H9 (cell line): ENCODE measurements at regions not wholly inside any gene's neighbourhood (a gene's known extent, or its start where the extent isn't known, plus 50 kb on each side); places are given as distances from the start of the nearest gene placed in this dataset.
"Not testable (repeated sequence)": the region's sequence is repeated elsewhere in the genome, so short reads cannot be mapped to it uniquely, and the experiment has no call there.

Experiments
- DNase-seq: peaks from one replicate; pipeline ENCODE4 v3.0.0-alpha.2; 2017
- H2AFZ ChIP-seq: one replicate; pipeline ENCODE4 v1.6.1; 2013; ENCODE audit warnings: mild to moderate bottlenecking, low read length, control low read depth, moderate library complexity
- H2AK5ac ChIP-seq: 2 replicates; pipeline ENCODE4 v1.6.1; 2013; ENCODE audit warnings: low read length, control low read depth, mixed read lengths; ENCODE audit not compliant: insufficient read length
- H2BK120ac ChIP-seq: one replicate; pipeline ENCODE4 v1.6.1; 2013; ENCODE audit warnings: low read depth, mild to moderate bottlenecking, low read length, control low read depth, inconsistent platforms; ENCODE audit not compliant: poor library complexity, severe bottlenecking
- H2BK12ac ChIP-seq: 2 replicates; pipeline ENCODE4 v1.6.1; 2013; ENCODE audit warnings: low read length, control low read depth, mixed read lengths, low read depth; ENCODE audit not compliant: insufficient read length
- H2BK15ac ChIP-seq: 2 replicates; pipeline ENCODE4 v1.6.1; 2013; ENCODE audit warnings: low read depth, low read length, control low read depth
- H2BK20ac ChIP-seq: one replicate; pipeline ENCODE4 v1.6.1; 2013; ENCODE audit warnings: low read depth, mild to moderate bottlenecking, low read length, control low read depth, inconsistent platforms; ENCODE audit not compliant: poor library complexity, severe bottlenecking
- H2BK5ac ChIP-seq: 2 replicates; pipeline ENCODE4 v1.6.1; 2013; ENCODE audit warnings: low read length, control low read depth, mixed read lengths; ENCODE audit not compliant: insufficient read length
- H3K14ac ChIP-seq: 2 replicates; pipeline ENCODE4 v1.6.1; 2013; ENCODE audit warnings: low read length, control low read depth; ENCODE audit not compliant: insufficient read depth
- H3K18ac ChIP-seq: 2 replicates; pipeline ENCODE4 v1.6.1; 2013; ENCODE audit warnings: low read depth, mild to moderate bottlenecking, mixed read lengths, low read length, control low read depth; ENCODE audit not compliant: insufficient read length
- H3K23ac ChIP-seq: 2 replicates; pipeline ENCODE4 v1.6.1; 2013; ENCODE audit warnings: low read length, control low read depth, mixed read lengths, low read depth; ENCODE audit not compliant: insufficient read length
- H3K23me2 ChIP-seq: 2 replicates; pipeline ENCODE4 v1.6.1; 2013; ENCODE audit warnings: low read depth, mild to moderate bottlenecking, mixed read lengths, low read length, control low read depth; ENCODE audit not compliant: insufficient read length, poor library complexity, severe bottlenecking
- H3K27ac ChIP-seq: 2 replicates; pipeline ENCODE4 v1.5.1; 2013; ENCODE audit warnings: low read length, control low read depth, mixed read lengths, low read depth; ENCODE audit not compliant: insufficient read length
- H3K27me3 ChIP-seq: 2 replicates; pipeline ENCODE4 v1.6.1; 2013; ENCODE audit warnings: low read length, control low read depth, inconsistent platforms; ENCODE audit not compliant: insufficient read depth
- H3K4ac ChIP-seq: 2 replicates; pipeline ENCODE4 v1.6.1; 2013; ENCODE audit warnings: low read depth, mild to moderate bottlenecking, control low read depth, inconsistent platforms, low read length, moderate library complexity
- H3K4me1 ChIP-seq: 2 replicates; pipeline ENCODE4 v1.6.1; 2013; ENCODE audit warnings: low read length, control low read depth, inconsistent platforms; ENCODE audit not compliant: insufficient read depth
- H3K4me2 ChIP-seq: 2 replicates; pipeline ENCODE4 v1.6.1; 2013; ENCODE audit warnings: low read length, control low read depth, mixed read lengths; ENCODE audit not compliant: insufficient read length, insufficient read depth
- H3K56ac ChIP-seq: 2 replicates; pipeline ENCODE4 v1.6.1; 2013; ENCODE audit warnings: low read depth, mild to moderate bottlenecking, mixed read lengths, low read length, control low read depth; ENCODE audit not compliant: insufficient read length
- H3K79me1 ChIP-seq: 2 replicates; pipeline ENCODE4 v1.6.1; 2013; ENCODE audit warnings: low read depth, mild to moderate bottlenecking, moderate library complexity, low read length, control low read depth, inconsistent platforms; ENCODE audit not compliant: insufficient read depth, poor library complexity, severe bottlenecking
- H3K79me2 ChIP-seq: 2 replicates; pipeline ENCODE4 v1.6.1; 2013; ENCODE audit warnings: low read length, control low read depth, inconsistent platforms; ENCODE audit not compliant: insufficient read depth
- H3K9ac ChIP-seq: 2 replicates; pipeline ENCODE4 v1.6.1; 2013; ENCODE audit warnings: low read length, control low read depth, mixed read lengths; ENCODE audit not compliant: insufficient read length; ENCODE audit errors: extremely low read depth
- H3K9me3 ChIP-seq: one replicate; pipeline ENCODE4 v1.6.1; 2013; ENCODE audit warnings: low read depth, low read length, inconsistent platforms; ENCODE audit not compliant: control insufficient read depth
- H3T11ph ChIP-seq: one replicate; pipeline ENCODE4 v1.6.1; 2013; ENCODE audit warnings: mild to moderate bottlenecking, low read length, control low read depth, inconsistent platforms
- H4K20me1 ChIP-seq: one replicate; pipeline ENCODE4 v1.6.1; 2013; ENCODE audit not compliant: control insufficient read depth, insufficient read length, insufficient read depth
- H4K5ac ChIP-seq: 2 replicates; pipeline ENCODE4 v1.6.1; 2013; ENCODE audit warnings: low read depth, mild to moderate bottlenecking, mixed read lengths, low read length, control low read depth; ENCODE audit not compliant: insufficient read length
- H4K8ac ChIP-seq: replicated peaks from 2 replicates; pipeline ENCODE4 v1.6.1; 2013; ENCODE audit warnings: low read length, control low read depth, mixed read lengths, low read depth; ENCODE audit not compliant: insufficient read length
- H4K91ac ChIP-seq: 2 replicates; pipeline ENCODE4 v1.6.1; 2013; ENCODE audit warnings: low read depth, mild to moderate bottlenecking, moderate library complexity, mixed read lengths, low read length, control low read depth; ENCODE audit not compliant: insufficient read length
- H3K27ac Mint-ChIP-seq, 3 experiments: 2 replicates in 2 of 3; 3 replicates in 1 of 3; pipeline ENCODE4 v1.8.0; 2020 to 2021; ENCODE audit warnings: mixed read lengths in 3 of 3, mild to moderate bottlenecking in 1 of 3, moderate library complexity in 1 of 3
- H3K27me3 Mint-ChIP-seq: 2 replicates; pipeline ENCODE4 v1.8.0; 2021; ENCODE audit warnings: low read depth, mild to moderate bottlenecking, moderate library complexity, mixed read lengths
- H3K36me3 Mint-ChIP-seq, 3 experiments: 2 replicates in 2 of 3; 3 replicates in 1 of 3; pipeline ENCODE4 v1.8.0; 2020 to 2021; ENCODE audit warnings: low read depth in 3 of 3, mixed read lengths in 3 of 3; ENCODE audit not compliant: insufficient read depth in 1 of 3
- H3K4me1 Mint-ChIP-seq, 2 experiments: 2 replicates each; pipeline ENCODE4 v1.8.0; 2020; ENCODE audit warnings: mixed read lengths in 2 of 2
- H3K4me3 Mint-ChIP-seq, 2 experiments: 2 replicates in 1 of 2; 3 replicates in 1 of 2; pipeline ENCODE4 v1.8.0; 2020 to 2021; ENCODE audit warnings: mild to moderate bottlenecking in 2 of 2, mixed read lengths in 2 of 2, moderate library complexity in 1 of 2
- H3K9me3 Mint-ChIP-seq, 2 experiments: 2 replicates in 1 of 2; 3 replicates in 1 of 2; pipeline ENCODE4 v1.8.0; 2020; ENCODE audit warnings: mild to moderate bottlenecking in 2 of 2, mixed read lengths in 2 of 2, moderate library complexity in 1 of 2
- CTCF ChIP-seq: fragments of 200-600 bp; sonication (generic); conservative IDR thresholded peaks from 3 replicates; pipeline ENCODE4 v1.8.0; 2021; ENCODE audit warnings: antibody characterized with exemption, mild to moderate bottlenecking
- WGBS: extraction: QIAGEN DNeasy Blood & Tissue Kit; methylation state at CpG from one replicate; pipeline ENCODE4 v1.1.7; 2013; ENCODE audit warnings: missing lambda C conversion rate, low lambda C conversion rate, mixed read lengths; ENCODE audit not compliant: insufficient read length; ENCODE audit errors: extremely low coverage; 5-methylcytosine and 5-hydroxymethylcytosine counted together

GRCh38 chr11:46207270-46207669 is 70.2 kb upstream of the CREB3L1 start:
- Mint-ChIP-seq H3K4me3 (no peak overlapping the region), H3K27me3 (peaks cover 6% of the 10 kb centered on the region), H3K36me3 (no peaks in the 10 kb centered on the region; a peak in 1 of 7 replicates), H3K4me1 (peaks cover 20 to 21% of the 10 kb centered on the region in 2 experiments), H3K9me3 (peaks cover 0 to 3% of the 10 kb centered on the region in 2 experiments; a peak in 1 of 5 replicates), H3K27ac (no peak overlapping the region)
- H3K14ac ChIP-seq, result no peak overlapping the region
- H3T11ph ChIP-seq, result no peak overlapping the region
- no peak overlapping the region for H2BK20ac ChIP-seq
- no peak overlapping the region for H3K4me2 ChIP-seq
- H2AK5ac ChIP-seq, result no peak overlapping the region
- TF ChIP-seq CTCF, result no peak
- DNase-seq, result no peak
- no peaks in the 10 kb centered on the region for H4K20me1 ChIP-seq
- H3K23me2 ChIP-seq, result no peaks in the 10 kb centered on the region
- no peak overlapping the region for H2BK5ac ChIP-seq
- no peaks in the 10 kb centered on the region for H3K79me1 ChIP-seq
- no peak overlapping the region for H3K4ac ChIP-seq
- H3K18ac ChIP-seq, result no peak overlapping the region
- H4K8ac ChIP-seq, result no peak overlapping the region
- H4K5ac ChIP-seq, result no peak overlapping the region
- no CpG with 5 or more reads among the region's 4 CpGs for WGBS
- H3K79me2 ChIP-seq, result no peaks in the 10 kb centered on the region
- no peak overlapping the region for H3K27ac ChIP-seq
- H3K27me3 ChIP-seq, result no peaks in the 10 kb centered on the region
- no peak overlapping the region for H3K9ac ChIP-seq
- no peak overlapping the region for H2BK12ac ChIP-seq
- no peak overlapping the region for H3K23ac ChIP-seq
- no peak overlapping the region for H4K91ac ChIP-seq
- H2AFZ ChIP-seq, result no peak overlapping the region
- H3K56ac ChIP-seq, result no peak overlapping the region
- no peak overlapping the region for H2BK15ac ChIP-seq
- no peak overlapping the region for H2BK120ac ChIP-seq
- no peaks in the 10 kb centered on the region for H3K9me3 ChIP-seq
- no peaks in the 10 kb centered on the region; the same call in 1 of the 2 replicates for H3K4me1 ChIP-seq

- not testable (repeated sequence) for H3K79me1 ChIP-seq, H4K20me1 ChIP-seq, H3T11ph ChIP-seq, H3K27me3 ChIP-seq, H3K4me1 ChIP-seq, H3K27ac ChIP-seq, H3K56ac ChIP-seq, H3K79me2 ChIP-seq, H2BK20ac ChIP-seq, H3K27me3 Mint-ChIP-seq, H4K91ac ChIP-seq, H2AFZ ChIP-seq, H3K4ac ChIP-seq, H3K14ac ChIP-seq, H3K9me3 ChIP-seq, H4K8ac ChIP-seq, H3K9ac ChIP-seq, H3K23ac ChIP-seq, H2BK12ac ChIP-seq, H3K27ac Mint-ChIP-seq, H3K18ac ChIP-seq, DNase-seq, H3K23me2 ChIP-seq, H4K5ac ChIP-seq, H2AK5ac ChIP-seq, H2BK120ac ChIP-seq, H3K4me2 ChIP-seq, H3K36me3 Mint-ChIP-seq, H3K9me3 Mint-ChIP-seq, H2BK5ac ChIP-seq, H3K4me3 Mint-ChIP-seq, H2BK15ac ChIP-seq
- WGBS, result no CpG with 5 or more reads among the region's 7 CpGs
- H3K4me1 Mint-ChIP-seq, result peaks cover 21 to 23% of the 10 kb centered on the region in 2 experiments
Observed at GRCh38 chr11:46204415-46204814, 73.0 kb upstream of the CREB3L1 start.
